PC-3 (cell line): ENCODE measurements at regions not wholly inside any gene's neighbourhood (a gene's known extent, or its start where the extent isn't known, plus 50 kb on each side); places are given as distances from the start of the nearest gene placed in this dataset.

Source experiments
- EZH2 ChIP-seq: fragments of 300-600 bp; sonication (generic); IDR thresholded peaks from one replicate; pipeline ENCODE4 v1.6.1; 2017; ENCODE audit warnings: antibody characterized with exemption, mild to moderate bottlenecking, low read length; ENCODE audit not compliant: unreplicated experiment
- TF ChIP-seq, protein P1 (sequence below): fragments of 300-600 bp; sonication (generic); conservative IDR thresholded peaks from 2 replicates; pipeline ENCODE4 v1.5.1; 2017; ENCODE audit warnings: antibody characterized with exemption, low read depth, mild to moderate bottlenecking, low read length

DNA sequence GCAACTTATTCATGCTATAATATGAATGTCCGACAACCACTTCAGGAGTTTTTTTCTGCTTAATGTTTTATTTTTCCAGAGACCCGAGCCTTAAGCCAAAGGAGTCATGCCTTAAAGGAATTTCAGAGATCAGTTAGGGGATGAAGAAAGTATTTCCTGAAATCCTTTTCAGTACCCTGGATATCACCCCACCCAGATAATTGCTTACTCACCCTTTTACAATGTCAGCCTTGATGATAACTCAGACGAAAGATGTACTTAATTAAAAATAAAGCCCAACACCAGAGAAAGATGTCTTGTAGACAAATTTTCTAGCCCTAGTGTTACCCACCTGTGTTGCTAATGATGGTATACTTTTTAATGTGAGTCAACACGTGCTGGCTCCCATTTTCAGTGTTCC, 124.1 kb downstream of the XCL2 start:
- TF ChIP-seq EZH2, result no peak
- TF ChIP-seq, protein P1, sequence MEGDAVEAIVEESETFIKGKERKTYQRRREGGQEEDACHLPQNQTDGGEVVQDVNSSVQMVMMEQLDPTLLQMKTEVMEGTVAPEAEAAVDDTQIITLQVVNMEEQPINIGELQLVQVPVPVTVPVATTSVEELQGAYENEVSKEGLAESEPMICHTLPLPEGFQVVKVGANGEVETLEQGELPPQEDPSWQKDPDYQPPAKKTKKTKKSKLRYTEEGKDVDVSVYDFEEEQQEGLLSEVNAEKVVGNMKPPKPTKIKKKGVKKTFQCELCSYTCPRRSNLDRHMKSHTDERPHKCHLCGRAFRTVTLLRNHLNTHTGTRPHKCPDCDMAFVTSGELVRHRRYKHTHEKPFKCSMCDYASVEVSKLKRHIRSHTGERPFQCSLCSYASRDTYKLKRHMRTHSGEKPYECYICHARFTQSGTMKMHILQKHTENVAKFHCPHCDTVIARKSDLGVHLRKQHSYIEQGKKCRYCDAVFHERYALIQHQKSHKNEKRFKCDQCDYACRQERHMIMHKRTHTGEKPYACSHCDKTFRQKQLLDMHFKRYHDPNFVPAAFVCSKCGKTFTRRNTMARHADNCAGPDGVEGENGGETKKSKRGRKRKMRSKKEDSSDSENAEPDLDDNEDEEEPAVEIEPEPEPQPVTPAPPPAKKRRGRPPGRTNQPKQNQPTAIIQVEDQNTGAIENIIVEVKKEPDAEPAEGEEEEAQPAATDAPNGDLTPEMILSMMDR, result no peak
